CD4-positive, alpha-beta T cell treated with Interleukin-12 subunit alpha and Interleukin-12 subunit beta, for 1 hour (primary cell): ENCODE measurements at regions not wholly inside any gene's neighbourhood (a gene's known extent, or its start where the extent isn't known, plus 50 kb on each side); places are given as distances from the start of the nearest gene placed in this dataset.
"Not testable (repeated sequence)": the region's sequence is repeated elsewhere in the genome, so short reads cannot be mapped to it uniquely, and the experiment has no call there.

Experiments
- DNase-seq: peaks from one replicate; pipeline ENCODE4 v3.0.0-alpha.2; 2020

- DNase-seq = no peak
Measured at GRCh38 chr4:38279650-38280322, 319.6 kb downstream of the PTTG2 start.

DNA sequence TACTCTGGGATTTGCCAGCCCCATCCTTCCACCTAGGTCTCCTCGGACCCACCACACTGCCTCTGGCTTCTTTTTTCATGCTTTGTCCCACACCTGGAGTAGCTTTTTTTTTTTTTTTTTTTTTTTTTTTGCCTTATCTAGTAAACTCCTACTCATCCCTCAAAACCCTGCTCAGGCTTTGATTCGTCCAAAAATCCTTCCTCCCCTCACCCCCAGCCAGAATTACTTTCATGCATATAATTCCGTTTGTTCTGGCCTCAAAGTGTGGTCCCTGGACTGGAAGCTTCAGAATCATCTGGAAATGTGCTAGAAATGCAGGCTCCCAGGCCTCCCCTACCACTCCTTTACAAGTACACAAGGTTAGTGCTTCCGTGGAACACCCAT lies 320.1 kb downstream of the PTTG2 start:
- DNase-seq = no peak

- no peak for DNase-seq
Measured at GRCh38 chr4:38281371-38282071, 321.3 kb downstream of the PTTG2 start.

DNA sequence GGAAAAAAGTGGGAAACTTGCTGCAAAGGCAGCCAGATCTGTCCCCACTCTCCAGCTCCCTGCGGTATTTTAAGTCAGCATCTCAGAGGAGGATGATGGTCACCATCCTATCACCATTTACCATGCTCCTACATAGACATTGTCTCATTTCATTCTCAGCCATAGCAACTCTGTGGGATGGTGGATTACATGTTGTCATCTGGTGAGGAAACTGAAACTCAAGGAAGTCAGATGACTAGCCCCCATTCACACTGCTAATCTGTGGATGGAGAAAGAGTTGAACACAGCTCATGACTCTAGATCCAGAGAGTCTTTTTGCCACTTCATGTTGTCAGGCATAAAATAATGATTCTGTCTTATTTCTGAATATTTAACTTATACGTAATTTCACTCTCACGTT lies 323.5 kb downstream of the PTTG2 start:
- DNase-seq = no peak

GRCh38 chr4:38284294-38285030 lies 324.3 kb downstream of the PTTG2 start:
- DNase-seq = no peak

GRCh38 chr4:38287101-38287851 lies 327.1 kb downstream of the PTTG2 start:
- no peak for DNase-seq

DNA sequence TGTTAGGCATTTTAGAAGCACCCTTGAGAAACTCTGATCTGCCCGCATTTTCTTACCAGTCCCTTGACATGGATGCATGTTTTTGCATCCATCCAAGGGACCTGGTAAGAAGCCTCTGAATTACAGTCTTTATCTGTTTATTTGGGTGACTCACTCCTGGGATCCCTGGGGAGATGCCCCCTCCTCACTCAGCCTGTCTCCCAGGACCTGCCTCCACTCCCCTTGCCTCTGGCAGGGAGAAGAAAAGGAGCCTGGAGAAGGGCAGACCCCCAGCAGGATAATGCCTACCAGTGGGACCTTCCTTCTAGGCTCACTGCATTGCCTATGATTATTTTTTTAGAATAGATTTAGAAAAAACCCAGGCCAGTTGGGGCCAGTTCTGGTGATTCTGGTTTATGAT lies 329.4 kb downstream of the PTTG2 start:
- DNase-seq = no peak

GRCh38 chr4:38290366-38290765 lies 330.2 kb downstream of the PTTG2 start:
- no peak for DNase-seq

GRCh38 chr4:38290914-38291313 lies 330.7 kb downstream of the PTTG2 start:
- DNase-seq = no peak

GRCh38 chr4:38292529-38292928 lies 332.3 kb downstream of the PTTG2 start:
- DNase-seq = no peak

GRCh38 chr4:38294238-38294637 lies 334.0 kb downstream of the PTTG2 start:
- DNase-seq = no peak

DNA sequence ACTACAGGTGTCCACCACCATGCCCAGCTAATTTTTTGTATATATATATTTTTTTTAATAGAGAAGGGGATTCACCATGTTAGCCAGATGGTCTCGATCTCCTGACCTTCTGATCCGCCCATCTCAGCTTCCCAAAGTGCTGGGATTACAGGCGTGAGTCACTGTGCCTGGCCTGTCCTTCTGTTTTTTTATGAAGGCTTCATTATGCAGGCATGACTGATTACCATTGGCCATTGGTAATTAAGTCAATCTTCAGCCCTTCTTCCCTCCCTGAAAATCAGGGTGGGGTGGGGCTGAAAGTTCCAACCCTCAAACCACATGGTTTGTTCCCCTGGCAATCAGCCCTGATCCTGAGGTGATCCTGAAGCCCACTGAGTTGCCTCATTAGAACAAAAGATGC lies 336.9 kb downstream of the PTTG2 start:
- no peak for DNase-seq

- no peak for DNase-seq
Measured at GRCh38 chr4:38298868-38299713, 338.9 kb downstream of the PTTG2 start.

GRCh38 chr4:38302910-38303309 lies 342.7 kb downstream of the PTTG2 start:
- no peak for DNase-seq

DNA sequence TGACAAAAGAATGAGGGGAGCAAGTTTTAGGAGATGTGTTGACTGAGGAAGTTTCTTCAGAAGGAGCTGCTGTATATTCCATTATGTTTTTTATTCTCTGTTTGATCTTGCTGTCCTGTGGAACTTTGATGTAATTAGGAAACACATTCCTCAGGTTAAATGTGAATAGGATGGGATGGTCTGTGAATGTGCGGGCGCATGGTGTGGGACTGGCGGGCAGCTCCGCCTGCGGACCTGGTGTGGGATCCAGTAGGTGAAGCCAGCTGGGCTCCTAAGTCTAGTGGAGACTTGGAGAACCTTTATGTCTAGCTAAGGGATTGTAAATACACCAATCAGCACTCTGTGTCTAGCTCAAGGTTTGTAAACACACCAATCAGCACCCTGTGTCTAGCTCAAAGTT lies 344.3 kb downstream of the PTTG2 start:
- DNase-seq = not testable (repeated sequence)

DNA sequence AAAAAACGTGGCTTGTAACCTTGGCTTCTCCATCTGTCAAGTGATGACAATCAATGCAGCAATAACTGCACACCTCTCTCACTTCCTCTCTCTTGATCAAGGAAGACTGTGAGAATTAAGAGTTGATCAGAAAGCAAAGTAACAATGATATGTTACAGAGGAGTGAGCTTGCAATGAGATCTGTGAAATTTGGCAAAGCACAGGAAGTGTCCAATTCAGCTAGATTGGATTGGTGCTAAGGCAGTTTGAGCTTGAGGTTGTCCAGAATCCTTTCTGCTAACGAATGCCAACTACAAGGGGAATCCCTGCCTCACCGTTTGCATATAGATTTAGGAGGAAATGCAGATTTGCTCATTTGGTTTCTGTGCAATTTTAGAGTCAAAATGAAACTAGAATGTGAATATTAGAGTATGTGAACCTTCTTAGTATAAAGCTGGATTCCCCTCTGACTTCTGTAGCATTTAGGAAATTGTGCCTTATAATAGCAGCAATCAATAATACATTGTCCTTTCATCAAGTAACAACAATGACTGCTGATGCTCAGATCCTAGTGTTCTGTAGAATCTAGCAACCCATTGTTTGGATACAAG lies 346.4 kb downstream of the PTTG2 start:
- peak; percentile 28 for DNase-seq

DNA sequence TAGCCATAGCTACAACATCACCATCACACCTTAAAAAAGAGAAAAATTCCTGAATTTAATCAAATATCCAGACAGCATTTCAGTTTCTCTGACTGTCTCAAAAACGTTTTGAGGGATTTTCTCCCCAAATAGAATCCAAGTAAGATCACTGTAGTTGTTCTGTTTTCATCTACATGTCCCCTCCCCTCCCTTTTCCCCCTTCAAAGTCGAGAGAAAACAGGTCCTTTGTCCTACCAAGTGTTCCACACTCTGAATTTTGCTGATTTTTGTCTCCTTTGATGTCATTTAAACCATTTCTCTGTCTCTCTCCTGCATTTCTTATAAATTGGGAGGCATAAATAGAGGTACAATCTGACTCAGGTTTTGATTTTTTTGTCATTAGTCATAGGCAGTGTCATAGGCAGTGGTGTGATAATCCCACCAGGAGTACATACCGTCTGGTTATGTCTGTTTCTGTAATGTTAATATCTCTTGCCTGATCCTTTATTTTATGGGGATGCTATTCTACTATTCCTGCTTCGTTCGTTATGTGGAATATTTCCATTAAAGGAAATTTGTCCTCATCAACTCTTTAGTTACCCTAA lies 348.6 kb downstream of the PTTG2 start:
- DNase-seq = no peak

DNA sequence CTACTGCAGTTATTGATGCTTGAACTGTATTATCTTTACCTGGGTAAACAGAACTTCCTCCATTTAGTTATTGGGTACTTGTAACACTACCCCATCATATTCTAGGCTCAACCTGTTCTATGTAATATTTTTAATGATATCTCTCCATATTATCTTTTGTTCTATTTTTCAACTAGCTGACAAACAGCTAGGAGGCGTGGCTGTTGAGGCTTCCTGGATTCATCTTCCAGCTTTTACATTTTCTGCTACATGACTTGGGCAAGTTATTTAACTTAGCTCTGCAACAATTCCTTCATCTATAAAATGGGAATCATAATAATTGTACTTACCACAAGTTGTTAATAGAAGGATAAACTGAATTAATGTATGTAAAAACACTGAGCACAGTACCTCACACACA lies 349.3 kb downstream of the PTTG2 start:
- no peak for DNase-seq

- DNase-seq = peak; percentile 79
Measured at GRCh38 chr4:38310446-38311043, 350.3 kb downstream of the PTTG2 start.

DNA sequence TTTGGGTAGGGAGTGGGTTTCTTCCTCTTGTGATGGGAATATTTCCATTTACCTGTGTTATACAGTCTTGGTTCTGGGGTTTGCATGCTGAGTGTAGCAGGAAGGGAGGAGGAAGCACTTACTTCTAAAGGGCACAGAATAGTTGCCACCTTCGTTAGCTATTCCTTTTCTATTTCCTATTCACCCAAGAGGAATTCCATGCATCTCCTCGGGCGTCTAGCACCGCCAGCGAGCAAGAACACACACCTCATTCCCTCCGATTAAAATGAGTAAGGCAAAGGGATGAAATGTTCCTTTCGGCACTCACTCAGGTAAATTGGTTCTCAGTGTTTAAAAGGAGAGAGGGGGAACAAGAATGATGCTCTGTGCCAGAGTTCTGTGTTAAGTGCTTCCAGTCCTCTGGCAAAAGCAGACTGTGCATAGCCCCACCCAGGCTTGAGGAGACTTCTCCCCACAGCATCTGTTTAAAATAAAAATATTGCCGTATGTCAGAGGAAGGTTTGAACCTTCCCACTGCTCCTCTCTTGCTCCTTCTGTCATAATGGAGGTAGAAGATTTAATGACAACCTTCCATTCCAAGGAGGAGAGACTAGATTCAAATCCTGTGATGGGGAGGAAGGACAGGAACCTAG lies 351.4 kb downstream of the PTTG2 start:
- DNase-seq = no peak

DNA sequence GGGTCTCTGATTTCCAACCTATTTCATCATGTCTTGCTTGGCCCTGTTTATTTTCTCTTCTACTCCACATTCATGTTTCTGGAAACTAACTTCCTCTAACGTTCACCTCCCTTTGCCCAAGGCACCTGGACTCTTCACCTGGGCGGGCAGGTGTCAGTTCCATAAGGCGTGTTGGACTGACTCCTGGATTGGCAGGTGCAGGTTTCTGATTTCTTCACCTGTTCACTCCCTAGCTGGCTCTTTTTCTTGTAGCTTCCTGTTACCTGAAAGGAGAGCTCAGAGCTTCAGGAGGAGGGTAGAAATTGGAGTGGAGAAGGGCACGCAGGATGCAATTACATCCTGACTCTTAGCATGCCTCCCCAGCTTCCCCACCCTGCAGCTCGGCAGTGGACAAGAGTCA lies 350.8 kb upstream of the KLF3 start:
- DNase-seq = no peak
